ENCODE measurements at regions not wholly inside any gene's neighbourhood (a gene's known extent, or its start where the extent isn't known, plus 50 kb on each side); places are given as distances from the start of the nearest gene placed in this dataset.

- TF ChIP-seq, protein P1, sequence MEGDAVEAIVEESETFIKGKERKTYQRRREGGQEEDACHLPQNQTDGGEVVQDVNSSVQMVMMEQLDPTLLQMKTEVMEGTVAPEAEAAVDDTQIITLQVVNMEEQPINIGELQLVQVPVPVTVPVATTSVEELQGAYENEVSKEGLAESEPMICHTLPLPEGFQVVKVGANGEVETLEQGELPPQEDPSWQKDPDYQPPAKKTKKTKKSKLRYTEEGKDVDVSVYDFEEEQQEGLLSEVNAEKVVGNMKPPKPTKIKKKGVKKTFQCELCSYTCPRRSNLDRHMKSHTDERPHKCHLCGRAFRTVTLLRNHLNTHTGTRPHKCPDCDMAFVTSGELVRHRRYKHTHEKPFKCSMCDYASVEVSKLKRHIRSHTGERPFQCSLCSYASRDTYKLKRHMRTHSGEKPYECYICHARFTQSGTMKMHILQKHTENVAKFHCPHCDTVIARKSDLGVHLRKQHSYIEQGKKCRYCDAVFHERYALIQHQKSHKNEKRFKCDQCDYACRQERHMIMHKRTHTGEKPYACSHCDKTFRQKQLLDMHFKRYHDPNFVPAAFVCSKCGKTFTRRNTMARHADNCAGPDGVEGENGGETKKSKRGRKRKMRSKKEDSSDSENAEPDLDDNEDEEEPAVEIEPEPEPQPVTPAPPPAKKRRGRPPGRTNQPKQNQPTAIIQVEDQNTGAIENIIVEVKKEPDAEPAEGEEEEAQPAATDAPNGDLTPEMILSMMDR (conservative IDR thresholded peaks at IDR 0.05 in 1 of 2, IDR thresholded peaks at IDR 0.05 in 1 of 2; ENCODE audit: low read depth in 1 of 2, low read length in 2 of 2), result no peak
- no peak for TF ChIP-seq EZH2 (IDR thresholded peaks at IDR 0.05; ENCODE audit: low read length, missing control alignments)
These were observed 61.6 kb upstream of the LINC00305 start for GRCh38 chr18:64210401-64210949.

All from fibroblast of lung (primary cell).